ENCODE measurements at regions not wholly inside any gene's neighbourhood (a gene's known extent, or its start where the extent isn't known, plus 50 kb on each side); places are given as distances from the start of the nearest gene placed in this dataset.

DNA sequence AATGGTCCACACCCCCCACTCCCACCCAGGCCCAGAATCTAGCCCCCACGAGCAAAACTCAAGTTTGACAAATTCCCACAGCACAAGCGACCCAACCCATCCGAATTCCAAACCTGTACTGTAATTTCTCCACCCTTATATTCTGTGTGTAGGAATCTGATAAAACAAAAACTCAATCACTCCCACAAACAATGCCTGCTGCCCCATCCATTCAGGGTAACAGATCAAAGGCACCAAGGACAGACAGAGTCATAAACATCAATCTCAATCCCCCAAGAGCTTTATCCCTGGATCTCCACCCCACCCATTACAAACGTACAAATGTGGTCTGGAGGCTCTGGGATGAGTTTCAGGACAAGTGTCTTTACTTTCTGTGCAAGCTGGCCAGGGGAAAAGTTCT, 157.8 kb downstream of the AXIN2 start:
- no peak for DNase-seq

DNA sequence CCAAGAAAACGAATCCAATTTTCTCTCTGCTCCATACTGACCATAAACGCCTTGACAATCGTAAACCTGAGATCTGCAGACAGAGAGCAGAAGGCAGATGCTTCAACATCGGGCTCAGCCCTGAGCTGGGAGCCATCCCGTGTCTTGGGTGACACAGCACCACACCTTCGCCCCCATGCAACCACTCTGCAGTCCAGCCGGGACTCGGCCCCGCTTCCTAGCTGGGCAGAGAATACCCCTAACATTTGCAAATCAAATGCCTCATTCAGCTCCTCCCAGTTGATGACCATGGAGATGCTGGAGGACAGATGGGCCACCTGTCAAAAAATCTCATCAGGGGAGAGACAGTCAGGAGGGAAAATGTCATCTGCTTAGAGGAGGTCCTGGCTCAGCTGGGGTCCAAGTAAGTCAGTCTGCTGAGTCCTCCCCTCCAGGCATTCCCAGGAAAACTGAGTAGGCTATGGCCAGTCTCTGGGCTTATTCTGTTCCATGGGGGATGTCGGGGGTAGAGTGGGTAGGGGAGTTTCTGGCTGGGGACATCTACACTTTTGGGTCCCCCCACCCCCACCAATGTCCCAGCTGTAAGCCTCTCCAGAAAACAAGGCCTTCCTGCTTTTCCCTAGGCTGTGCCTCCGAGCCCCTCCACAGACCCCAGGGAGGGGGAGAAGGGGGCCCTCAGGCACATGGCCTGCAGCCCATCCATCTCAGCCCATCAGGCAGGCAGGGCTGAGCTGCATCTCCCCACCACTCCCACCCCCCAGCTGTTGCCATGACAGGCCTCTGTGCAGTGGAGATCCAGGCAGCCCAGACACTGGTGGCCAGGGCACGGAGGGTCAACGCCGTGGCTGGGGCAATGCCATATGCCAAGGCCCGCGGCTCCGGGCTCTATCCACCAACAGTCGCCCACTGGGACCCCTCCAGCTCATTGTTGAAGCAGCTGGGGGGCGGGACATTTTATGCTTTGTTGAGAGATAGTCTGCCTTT, 158.6 kb downstream of the AXIN2 start:
- DNase-seq = no peak

DNA sequence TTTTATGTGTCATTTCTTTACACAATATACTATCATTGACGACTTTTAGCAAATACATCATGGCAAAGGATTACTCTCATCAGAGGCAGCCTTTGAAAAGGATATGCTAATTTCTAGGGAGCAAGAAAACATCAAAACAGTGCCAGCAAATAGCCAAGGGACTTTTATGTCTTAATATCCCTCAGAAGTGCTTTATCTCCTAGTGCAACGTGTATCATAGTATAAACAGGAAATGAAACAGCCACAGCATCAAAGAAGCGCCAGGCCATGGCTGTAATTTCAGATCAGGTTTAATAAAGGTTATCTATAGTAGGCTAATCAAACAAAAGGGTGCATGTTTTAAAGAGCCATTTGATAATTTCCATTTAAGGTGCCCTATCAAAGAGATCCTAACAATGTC, 159.9 kb downstream of the AXIN2 start:
- DNase-seq = no peak

DNA sequence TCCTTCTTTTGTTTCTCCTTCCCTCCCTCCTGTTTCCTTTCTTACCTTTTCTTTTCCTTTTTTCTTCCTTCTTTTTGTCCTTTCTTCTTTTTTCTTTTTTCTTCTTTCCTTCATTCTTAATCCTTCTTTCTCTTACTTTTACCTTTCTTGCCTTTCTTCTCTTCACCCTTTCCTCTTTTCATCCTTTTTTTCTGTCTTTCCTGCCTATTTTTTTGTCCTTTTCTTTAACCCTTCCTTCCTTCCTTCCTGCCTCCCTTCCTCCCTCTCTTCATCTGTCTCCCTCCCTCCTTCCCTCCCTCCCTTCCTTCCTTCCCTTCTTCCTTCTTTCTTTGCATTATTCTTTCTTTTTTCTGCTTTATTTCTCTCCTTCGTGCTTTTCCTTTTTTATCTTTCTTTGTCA, 160.7 kb downstream of the AXIN2 start:
- DNase-seq = no peak

DNA sequence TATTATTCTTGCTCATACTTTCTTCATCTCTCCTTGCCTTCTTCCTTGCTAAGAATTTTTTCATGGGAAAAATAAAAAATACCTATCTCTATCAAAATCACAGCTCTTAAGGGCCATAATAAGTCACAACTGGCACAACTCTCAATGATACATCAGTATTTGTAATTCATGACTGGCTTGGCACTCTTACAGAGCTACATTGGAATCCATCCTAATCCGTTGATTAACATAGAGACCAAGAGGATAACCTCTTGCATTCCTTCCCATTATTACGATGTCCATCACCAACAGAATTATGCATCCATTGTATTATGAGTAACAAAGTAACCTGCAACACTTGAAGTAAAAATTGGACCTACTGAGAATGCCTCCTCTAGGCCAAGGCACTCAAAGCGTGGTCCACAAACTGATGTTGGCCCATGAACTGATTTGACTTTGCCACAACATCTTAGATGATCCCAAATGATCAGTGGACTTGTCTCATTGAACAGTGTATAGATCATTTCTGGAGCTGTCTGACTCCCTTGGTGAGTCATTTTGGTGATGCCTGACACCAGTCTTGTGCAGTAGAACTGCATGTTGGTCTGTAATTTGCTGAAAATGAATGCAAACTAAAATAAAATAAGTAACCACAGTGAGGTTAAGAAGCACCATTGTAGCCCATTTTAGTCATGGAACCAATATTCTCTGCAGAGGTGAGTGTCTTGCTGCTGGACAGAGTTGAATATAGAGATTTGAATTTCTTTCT, 163.2 kb downstream of the AXIN2 start:
- no peak for DNase-seq

DNA sequence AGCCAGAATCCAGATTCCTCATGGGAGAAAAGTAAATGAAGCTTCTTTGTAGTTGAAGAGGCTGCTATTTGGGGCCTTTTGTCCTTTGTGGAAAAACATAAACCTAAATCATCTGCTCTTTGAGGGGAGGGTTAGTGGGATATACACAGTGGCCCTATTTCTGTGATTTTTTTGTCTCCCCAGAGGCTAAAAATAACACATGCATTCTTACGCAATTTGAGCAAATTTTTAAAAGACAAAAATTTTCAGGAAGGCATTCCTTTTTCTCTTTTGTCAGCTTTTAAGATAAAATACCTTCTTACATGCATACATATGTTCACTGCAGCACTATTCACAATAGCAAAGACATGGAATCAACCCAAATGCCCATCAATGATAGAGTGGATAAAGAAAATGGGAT, 165.5 kb downstream of the AXIN2 start:
- DNase-seq = no peak

DNA sequence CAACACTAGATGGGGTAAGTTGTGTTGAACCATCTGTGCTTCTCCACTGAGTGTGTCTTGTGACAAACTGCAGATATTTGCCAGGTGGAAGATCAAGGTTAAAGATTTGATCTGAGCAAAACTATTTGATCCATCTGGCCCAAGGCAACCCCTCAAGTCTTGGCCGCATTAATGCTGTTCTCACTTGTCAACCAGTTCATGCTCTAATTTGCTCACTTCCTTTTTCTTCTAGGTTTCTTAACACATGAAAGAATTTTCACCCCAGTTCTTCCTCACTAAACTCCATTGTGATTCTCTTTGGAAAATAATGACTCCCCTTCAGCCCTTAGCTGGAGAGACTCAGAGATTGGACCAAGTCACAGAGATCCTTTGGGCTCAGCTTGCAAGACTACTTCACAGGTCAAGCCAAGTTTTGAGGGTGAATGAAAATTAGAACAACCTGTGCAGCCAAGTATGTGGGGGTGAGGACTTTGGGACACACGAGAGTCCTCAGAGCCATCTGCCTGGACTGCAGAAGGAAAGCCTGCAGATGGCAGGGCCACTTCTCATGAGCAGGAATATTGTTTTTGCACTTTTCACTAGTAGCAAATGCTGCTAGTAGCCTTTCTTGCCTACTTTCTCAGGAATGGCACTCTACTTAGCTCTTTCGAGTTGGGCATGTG, 166.5 kb downstream of the AXIN2 start:
- no peak for DNase-seq

DNA sequence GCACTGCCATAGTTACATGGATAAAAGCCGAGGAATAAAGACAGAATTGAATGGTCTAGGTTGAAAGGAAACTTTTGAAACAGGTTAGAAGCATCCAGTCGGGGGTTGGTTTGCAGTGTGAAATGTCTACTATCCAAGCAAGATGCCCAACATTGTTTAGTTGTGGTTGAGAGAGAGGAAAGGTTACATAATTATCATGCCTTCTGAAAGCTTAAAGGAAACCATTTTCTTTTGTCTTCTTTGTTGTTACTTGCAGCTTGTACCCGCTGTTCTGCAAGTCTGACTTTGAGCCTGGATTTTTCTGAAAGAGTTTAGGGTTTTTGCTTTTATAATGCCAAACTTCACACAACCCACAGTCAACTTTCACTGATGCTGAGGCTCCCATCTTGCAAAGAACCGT, 167.9 kb downstream of the AXIN2 start:
- no peak for DNase-seq

DNA sequence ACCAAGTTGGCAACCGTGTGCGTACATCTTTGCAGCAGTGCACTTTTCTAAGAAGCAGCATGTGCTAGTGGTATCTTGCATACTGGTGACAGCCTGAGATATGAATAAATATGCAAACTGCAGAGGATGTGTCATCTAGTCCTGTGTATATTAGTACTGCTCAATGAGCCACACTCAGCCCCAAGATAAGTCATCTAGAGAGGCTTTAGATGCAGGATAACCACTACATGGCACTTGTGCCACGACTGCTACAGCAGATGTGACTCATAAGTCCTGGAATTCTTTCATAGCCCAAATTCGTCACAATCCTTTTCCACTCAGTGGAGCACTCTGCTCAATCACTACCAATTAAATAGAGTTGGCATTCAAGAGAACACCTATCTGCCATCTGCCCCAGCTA, 171.5 kb downstream of the AXIN2 start:
- DNase-seq = no peak

DNA sequence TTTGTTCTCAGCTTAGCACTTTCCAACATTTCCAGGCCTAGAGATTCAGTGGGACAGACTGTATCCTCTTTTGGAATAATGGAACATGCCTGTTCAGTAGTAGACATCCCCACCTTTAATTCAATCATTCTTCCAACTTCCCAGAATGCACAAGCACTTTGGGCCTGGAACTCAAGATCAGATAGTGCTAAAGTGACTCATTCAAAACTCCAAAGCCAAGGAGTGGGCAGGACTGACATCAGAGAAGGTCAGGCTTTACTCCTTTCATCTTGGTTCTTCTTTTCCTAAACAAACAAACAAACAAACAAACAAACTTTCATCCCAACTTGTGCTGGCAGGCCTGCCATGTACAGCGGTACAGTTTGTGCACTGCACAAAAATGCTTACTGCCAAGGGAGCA, 172.0 kb downstream of the AXIN2 start:
- no peak for DNase-seq

DNA sequence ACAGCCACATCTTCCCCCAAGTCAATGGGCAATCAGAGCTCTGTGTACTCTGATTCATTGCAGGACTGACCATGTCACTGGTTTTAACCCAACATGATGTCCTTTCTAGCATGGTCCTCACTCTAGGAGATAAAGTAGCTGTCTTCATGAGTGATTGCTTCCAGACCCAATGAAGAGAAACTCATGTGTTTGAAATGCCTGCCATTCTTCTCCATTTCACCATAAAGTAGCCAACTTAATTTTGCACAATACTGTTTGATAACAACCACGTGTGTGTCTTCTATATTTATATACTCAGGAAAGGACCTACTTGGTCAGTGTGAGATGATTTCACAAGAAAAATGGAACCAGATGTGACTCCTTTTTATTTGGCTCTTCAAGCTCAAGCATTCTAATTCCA, 172.5 kb downstream of the AXIN2 start:
- no peak for DNase-seq

DNA sequence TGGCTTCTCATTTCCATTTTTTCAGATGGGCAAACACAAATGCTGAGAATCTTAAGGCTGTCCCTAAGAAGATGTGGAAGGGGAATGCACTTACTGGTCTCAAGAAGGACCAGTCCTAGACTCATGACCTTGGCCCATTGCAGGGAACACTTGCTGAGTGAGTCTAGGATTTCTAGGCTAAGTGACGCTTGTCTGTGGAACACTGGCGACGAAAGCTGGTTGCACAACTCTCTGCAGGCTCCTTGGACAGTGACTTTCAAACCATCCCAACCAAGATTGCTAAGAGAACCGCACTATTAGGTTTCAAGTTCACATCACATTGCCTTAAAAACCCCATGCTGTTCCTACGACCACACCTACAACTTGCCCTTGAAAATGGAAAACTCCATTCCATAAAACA, 174.1 kb downstream of the AXIN2 start:
- no peak for DNase-seq

DNA sequence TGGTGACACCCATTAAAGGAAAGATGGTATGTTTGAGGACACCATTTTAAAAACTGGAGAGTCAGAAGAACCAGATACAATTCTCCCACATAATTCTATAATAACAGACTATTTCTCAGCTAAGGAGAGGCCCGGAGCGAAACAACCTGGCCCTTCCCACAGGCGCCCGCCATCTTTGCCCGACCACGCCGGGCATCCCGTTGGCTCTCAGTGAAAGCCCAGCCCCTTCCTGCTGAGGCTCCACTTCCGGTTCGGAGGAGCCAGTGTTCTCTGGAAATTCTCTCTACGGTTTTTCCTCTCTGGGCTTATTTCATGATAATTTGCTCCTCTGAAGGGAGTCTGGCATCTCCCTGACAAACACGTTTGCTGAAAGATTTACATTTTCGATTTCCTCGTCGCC, 175.7 kb downstream of the AXIN2 start:
- no peak for DNase-seq

DNA sequence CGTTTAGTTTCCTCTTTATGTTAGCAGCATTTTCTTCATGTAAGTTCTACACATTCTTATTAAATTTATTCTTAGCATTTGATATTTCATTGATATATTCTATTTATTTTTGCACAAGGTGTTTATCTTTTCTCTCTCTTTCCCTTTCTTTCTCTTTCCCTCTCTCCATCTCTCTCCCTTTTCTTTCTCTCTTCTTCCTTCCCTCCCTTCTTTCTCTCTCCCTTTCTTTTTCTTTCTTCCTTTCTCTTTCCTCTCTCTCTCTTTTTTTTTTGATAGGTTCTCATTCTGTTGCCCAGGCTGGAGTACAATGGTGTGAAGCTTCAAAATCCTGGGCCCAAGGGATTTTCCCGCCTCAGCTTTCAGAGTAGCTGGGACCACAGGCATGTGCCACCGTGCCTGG, 176.4 kb downstream of the AXIN2 start:
- DNase-seq = no peak

DNA sequence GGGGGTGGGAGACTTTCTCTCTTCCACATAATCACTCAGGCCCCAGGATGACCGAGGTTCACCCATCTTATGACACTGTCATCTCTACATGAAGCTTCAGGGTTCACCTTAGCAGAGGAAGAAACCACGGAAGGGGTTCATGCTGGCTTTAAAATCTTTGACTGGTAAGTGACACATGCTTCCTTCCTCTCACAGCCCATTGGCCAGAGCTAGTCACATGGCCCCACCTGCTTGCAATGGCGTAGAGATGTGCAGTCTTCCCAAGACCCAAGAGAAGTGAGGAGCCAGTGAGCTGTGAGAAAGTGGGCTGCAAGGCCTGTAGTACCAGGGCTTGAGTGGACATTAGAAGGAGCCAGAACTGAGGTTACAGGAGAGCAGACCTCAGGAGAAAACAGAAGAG, 180.3 kb downstream of the AXIN2 start:
- DNase-seq = no peak

DNA sequence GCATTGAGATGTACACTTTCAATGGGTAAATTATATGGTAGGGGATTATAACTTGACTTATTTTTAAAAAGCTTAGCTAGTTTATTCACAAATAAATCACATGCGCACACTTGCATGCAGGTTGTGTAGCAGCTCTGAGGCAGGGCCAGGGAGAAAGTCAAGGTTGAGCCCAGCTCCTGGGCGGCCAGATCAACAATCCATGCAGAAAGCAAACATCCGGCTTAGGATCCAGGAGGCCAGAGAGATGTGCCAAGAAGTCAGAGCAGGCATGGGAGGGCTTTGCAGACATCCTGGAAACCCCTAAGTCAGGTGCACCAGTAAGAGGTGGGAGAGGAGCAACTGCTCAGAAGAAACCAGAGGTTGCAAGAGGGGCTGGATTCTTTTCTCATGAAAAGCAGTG, 186.5 kb downstream of the AXIN2 start:
- no peak for DNase-seq

DNA sequence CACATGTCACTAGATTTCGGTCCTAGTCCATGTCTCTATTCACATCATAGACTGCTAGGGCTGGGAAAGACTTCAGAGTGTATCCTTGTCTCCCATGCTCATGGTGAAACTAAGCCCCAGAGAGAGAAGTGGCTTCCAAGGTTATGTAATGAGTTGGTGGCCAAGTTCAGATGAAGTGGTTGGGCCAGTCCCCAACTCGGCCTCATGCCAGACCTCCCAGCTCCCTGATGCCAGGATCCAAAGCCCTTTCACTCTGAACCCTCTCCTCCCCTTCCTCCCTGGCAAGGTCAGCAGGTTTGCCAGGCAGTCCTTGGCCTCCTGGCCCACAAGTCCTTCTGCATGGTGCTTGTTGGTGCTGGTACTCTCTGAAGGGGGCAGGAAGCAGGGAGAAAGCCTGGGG, 189.7 kb downstream of the AXIN2 start:
- no peak for DNase-seq

DNA sequence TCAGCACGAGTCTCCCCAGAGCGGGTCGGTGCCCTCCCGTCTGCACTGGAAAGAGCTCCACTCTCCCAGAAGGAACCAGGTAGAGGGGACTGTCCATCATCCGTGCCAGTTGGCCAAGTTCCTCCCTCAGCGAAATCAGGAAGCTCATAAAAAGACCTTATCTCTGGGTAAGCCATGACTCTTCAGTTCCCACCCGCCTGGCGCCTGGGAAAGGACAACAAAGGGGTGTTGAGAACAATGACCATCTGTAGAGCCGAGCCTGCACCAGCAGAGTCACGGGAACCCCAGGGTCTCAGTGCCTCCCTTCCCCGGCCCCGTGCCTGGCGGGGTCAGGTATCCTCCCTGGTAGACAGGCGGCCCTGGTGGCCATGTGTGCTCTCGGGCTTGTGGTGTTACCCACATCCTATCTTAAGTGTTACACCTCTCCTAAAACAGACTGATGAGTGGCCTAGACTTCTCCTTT, 190.7 kb downstream of the AXIN2 start:
- no peak for DNase-seq

DNA sequence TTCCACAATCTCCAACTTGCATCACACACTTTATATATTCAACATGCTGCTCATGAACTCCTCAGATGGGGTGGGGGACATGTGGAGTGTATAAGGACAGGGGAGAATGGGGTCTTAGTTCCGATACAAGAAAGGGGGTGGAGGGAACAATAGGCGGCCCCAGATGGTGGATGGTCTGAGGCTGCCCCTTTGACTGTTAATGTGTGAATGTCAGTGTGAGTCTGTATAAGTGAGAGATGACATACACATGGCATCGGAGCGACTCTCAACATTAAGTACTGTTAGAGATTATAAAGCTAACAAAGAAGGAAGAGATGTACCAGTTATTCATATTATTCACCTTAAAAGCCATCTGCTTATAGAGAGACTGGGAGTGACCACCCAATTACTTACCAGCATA, 193.1 kb downstream of the AXIN2 start:
- DNase-seq = no peak

DNA sequence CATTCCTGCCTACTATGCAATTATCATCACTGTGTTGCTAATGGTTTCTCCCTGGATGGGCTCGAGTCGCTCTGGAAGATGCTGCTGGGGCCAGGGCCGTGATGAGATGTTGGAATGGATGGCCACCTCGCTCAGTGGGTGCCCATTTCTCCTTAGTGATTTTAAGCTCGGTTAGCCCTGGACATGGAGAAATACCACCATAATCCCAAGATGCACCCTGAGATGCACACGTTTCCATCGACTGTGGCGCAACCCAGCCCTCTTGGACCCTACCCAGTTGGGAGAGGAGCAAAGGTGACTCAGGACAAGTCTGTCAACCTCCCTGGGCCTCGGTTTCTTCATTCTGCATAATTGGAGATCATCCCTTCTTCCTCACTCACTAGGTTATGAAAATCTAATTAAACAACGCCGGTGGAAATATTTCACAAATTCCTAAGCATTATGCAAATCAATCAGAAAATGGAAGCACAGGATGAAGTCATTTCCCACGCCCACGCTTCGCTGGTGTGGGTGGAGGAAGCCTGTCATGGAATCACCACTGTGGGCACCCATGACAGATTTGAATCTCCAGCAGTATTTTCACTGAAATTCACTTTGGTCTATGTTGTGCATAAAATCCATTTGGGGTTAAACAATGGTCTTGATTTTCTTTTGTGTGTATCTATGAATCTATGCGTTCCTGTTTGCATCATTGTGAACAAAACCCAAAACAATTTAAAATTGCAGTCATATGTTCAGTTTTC, 195.2 kb downstream of the AXIN2 start:
- DNase-seq = peak; percentile 61 to 68

DNA sequence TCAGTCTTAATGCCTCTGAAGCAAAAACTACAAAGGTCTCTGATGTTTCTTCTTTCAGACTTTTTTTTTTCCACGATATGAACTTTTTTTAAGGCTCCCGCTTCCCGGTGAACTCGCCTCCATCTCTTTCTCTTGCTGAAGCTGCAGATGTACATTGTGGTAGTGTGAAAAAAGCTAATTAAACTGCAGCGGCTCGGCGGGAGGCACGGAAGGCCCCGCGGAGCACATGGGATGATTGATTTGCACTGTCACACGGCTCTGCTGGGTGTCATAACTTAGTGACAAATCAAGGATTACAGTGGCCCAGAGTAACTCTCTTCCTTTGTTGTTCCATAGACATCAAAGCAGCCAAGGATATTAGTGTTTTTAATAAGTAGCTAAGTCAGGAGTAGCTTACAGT, 196.3 kb downstream of the AXIN2 start:
- DNase-seq = no peak

DNA sequence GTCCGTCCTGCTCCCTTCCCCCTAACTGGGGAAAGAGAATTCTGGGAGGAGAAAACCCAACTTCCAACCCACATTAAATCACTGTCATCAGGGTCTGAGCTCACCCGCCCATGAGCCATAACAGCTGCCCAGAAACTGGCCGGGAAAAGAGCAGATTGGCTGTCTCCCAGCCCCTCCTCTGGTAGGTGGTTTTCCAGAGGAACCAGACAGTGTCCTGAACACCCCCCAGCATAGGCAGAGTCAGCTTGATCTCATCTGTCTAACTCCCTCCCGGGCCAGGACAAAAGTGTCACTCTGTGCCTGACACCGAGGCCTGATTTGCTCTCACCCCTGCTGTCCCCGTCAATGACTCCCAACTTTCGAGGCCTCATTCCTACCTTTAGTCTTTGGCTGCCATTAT, 197.0 kb downstream of the AXIN2 start:
- DNase-seq = no peak

DNA sequence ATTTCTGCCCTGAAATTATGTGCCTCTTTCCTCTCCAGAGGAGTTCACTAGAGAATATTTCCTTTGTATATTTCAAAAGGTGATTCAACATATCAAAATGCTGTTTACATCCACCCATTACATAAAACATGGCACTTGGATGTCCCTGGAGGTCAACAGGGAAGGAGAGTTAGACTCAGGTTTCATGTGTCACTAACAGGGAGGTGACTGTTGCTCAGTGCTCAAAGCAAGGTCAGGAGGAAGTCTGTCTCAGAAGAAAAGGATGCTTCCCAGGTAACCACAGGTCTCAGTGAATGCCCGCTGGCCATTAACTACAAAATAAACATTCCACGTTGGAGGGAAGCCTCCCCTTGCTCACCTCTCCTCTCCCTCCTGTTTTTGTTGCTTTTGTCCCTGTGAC, 198.6 kb downstream of the AXIN2 start:
- no peak for DNase-seq

Data from activated CD4-positive, alpha-beta T cell treated with anti-CD3 and anti-CD28 coated beads, Interleukin-2, amount 50 U/mL, for 4 hours (primary cell).